CD14-positive monocyte (primary cell): ENCODE measurements at regions not wholly inside any gene's neighbourhood (a gene's known extent, or its start where the extent isn't known, plus 50 kb on each side); places are given as distances from the start of the nearest gene placed in this dataset.

Experiments used
- DNase-seq, 3 donors: peaks; one replicate each; pipeline ENCODE4 v3.0.0-alpha.2; 2011 to 2022
- H2AFZ ChIP-seq: 2 replicates; pipeline ENCODE4 v1.6.0; 2012; ENCODE audit warnings: mild to moderate bottlenecking, low read depth, low read length, inconsistent platforms; ENCODE audit not compliant: insufficient read depth, poor library complexity, severe bottlenecking
- H3K27ac ChIP-seq, 2 donors: 1 replicate in 1 of 2; 2 replicates in 1 of 2; pipeline ENCODE4 v1.5.1; 2012 to 2013; ENCODE audit warnings: low read length in 2 of 2, control low read depth in 1 of 2, inconsistent platforms in 1 of 2, low read depth in 1 of 2, mild to moderate bottlenecking in 1 of 2
- H3K27me3 ChIP-seq, 2 donors: one replicate each; pipeline versions ENCODE4 v1.6.0 to v1.6.1; 2011 to 2013; ENCODE audit warnings: low read length in 2 of 2; ENCODE audit not compliant: control insufficient read depth in 2 of 2, insufficient read depth in 2 of 2
- H3K36me3 ChIP-seq, 2 donors: replicated peaks in 1 of 2; 1 replicate in 1 of 2; 2 replicates in 1 of 2; pipeline versions ENCODE4 v1.5.1 to v1.6.1; 2012 to 2013; ENCODE audit warnings: low read length in 2 of 2, control low read depth in 1 of 2, inconsistent platforms in 1 of 2, mild to moderate bottlenecking in 1 of 2; ENCODE audit not compliant: insufficient read depth in 2 of 2, control insufficient read depth in 1 of 2
- H3K4me1 ChIP-seq, 2 donors: 1 replicate in 1 of 2; 2 replicates in 1 of 2; pipeline versions ENCODE4 v1.5.1 to v1.6.1; 2012 to 2013; ENCODE audit warnings: low read length in 2 of 2, control low read depth in 1 of 2, inconsistent platforms in 1 of 2, mild to moderate bottlenecking in 1 of 2, moderate library complexity in 1 of 2; ENCODE audit not compliant: insufficient read depth in 2 of 2, control insufficient read depth in 1 of 2
- H3K4me2 ChIP-seq: replicated peaks from 2 replicates; pipeline ENCODE3; 2012; ENCODE audit warnings: low read length, moderate library complexity, mild to moderate bottlenecking; ENCODE audit not compliant: poor library complexity, severe bottlenecking; ENCODE audit errors: extremely low read depth
- H3K4me3 ChIP-seq, 3 experiments: fragments of 200-600 bp in 1 of 3; sonication (generic) in 1 of 3; replicated peaks in 1 of 3; 1 replicate in 2 of 3; 2 replicates in 1 of 3; pipeline ENCODE4 v1.5.1; 2011 to 2013; ENCODE audit warnings: low read length in 3 of 3, mild to moderate bottlenecking in 3 of 3, control low read depth in 2 of 3, low read depth in 2 of 3, inconsistent platforms in 1 of 3, moderate library complexity in 1 of 3
- H3K79me2 ChIP-seq: 2 replicates; pipeline ENCODE4 v1.6.0; 2012; ENCODE audit warnings: mild to moderate bottlenecking, control low read depth, inconsistent platforms, low read length, moderate library complexity; ENCODE audit not compliant: insufficient read depth
- H3K9ac ChIP-seq: 2 replicates; pipeline ENCODE4 v1.6.0; 2017; ENCODE audit warnings: low read length, mild to moderate bottlenecking; ENCODE audit not compliant: insufficient read depth, poor library complexity, severe bottlenecking
- H3K9me3 ChIP-seq, 2 donors: replicated peaks in 1 of 2; 1 replicate in 1 of 2; 2 replicates in 1 of 2; pipeline versions ENCODE4 v1.5.1 to v1.6.1; 2012 to 2013; ENCODE audit warnings: low read length in 2 of 2, control low read depth in 1 of 2; ENCODE audit not compliant: control insufficient read depth in 1 of 2, insufficient read depth in 1 of 2
- H4K20me1 ChIP-seq: 2 replicates; pipeline ENCODE4 v1.6.0; 2012; ENCODE audit warnings: mild to moderate bottlenecking, low read length, control low read depth, moderate library complexity; ENCODE audit not compliant: insufficient read depth
- H3K27ac Mint-ChIP-seq, 7 donors: one replicate each; pipeline ENCODE4 v1.8.0; 2020; ENCODE audit warnings: mild to moderate bottlenecking in 7 of 7, mixed read lengths in 7 of 7, moderate library complexity in 6 of 7, inconsistent platforms in 2 of 7
- H3K27me3 Mint-ChIP-seq, 3 donors: one replicate each; pipeline ENCODE4 v1.8.0; 2021 to 2022; ENCODE audit warnings: low read depth in 3 of 3, mild to moderate bottlenecking in 3 of 3, mixed read lengths in 3 of 3, moderate library complexity in 3 of 3, inconsistent platforms in 1 of 3
- H3K36me3 Mint-ChIP-seq, 2 donors: one replicate each; pipeline ENCODE4 v1.8.0; 2020; ENCODE audit warnings: mixed read lengths in 2 of 2, inconsistent platforms in 1 of 2, mild to moderate bottlenecking in 1 of 2
- H3K4me1 Mint-ChIP-seq: one replicate; pipeline ENCODE4 v1.8.0; 2020; ENCODE audit warnings: mild to moderate bottlenecking, mixed read lengths
- H3K4me3 Mint-ChIP-seq, 2 donors: one replicate each; pipeline ENCODE4 v1.8.0; 2020; ENCODE audit warnings: mild to moderate bottlenecking in 2 of 2, mixed read lengths in 2 of 2, moderate library complexity in 1 of 2
- H3K9me3 Mint-ChIP-seq, 7 donors: one replicate each; pipeline ENCODE4 v1.8.0; 2020 to 2022; ENCODE audit warnings: mixed read lengths in 7 of 7, mild to moderate bottlenecking in 6 of 7, moderate library complexity in 6 of 7, inconsistent platforms in 2 of 7
- CTCF ChIP-seq: fragments of 200-600 bp; IDR thresholded peaks from one replicate; pipeline ENCODE4 v1.8.0; 2022; ENCODE audit warnings: antibody characterized with exemption, mild to moderate bottlenecking
- WGBS: methylation state at CpG from one replicate; pipeline ENCODE4 v1.1.5; 2013; ENCODE audit warnings: missing lambda C conversion rate; ENCODE audit not compliant: insufficient coverage; 5-methylcytosine and 5-hydroxymethylcytosine counted together
- intact Hi-C, 2 donors: fragments of 100-400 bp; cut with micrococcal nuclease; formaldehyde crosslinking; loops; one replicate each; pipeline versions ENCODE4 v1.15.0 to v1.15.1; 2023

- Histone ChIP-seq H2AFZ (no peak overlapping the region), H3K27ac (no peak overlapping the region), H4K20me1 (no peaks in the 10 kb centered on the region), H3K27me3 (no peaks in the 10 kb centered on the region), H3K36me3 (no peaks in the 10 kb centered on the region), H3K4me2 (no peak overlapping the region), H3K79me2 (no peaks in the 10 kb centered on the region), H3K4me1 (no peaks in the 10 kb centered on the region), H3K9ac (no peak overlapping the region), H3K9me3 (peaks cover 3 to 7% of the 10 kb centered on the region in 2 donors), H3K4me3 (no peak overlapping the region)
- peaks cover 0 to 1% (median 0%) of the 10 kb centered on the region in 3 donors for H3K27me3 Mint-ChIP-seq
- no peaks in the 10 kb centered on the region for H3K36me3 Mint-ChIP-seq
- intact Hi-C loops = no loop called here
- no peak overlapping the region for H3K4me3 Mint-ChIP-seq
- TF ChIP-seq CTCF = no peak
- DNase-seq = no peak
- WGBS = 80% methylated on average over 1 of the region's 2 CpGs
- no peaks in the 10 kb centered on the region for H3K4me1 Mint-ChIP-seq
- no peak overlapping the region for H3K27ac Mint-ChIP-seq
- H3K9me3 Mint-ChIP-seq = peaks cover 5 to 15% (median 9%) of the 10 kb centered on the region in 7 donors
Observed at GRCh38 chr13:22629374-22629773, 551.4 kb upstream of the SGCG start.

- Histone ChIP-seq H3K27me3 (no peaks in the 10 kb centered on the region), H3K4me3 (no peak overlapping the region), H3K27ac (no peak overlapping the region), H3K9ac (no peak overlapping the region), H4K20me1 (no peaks in the 10 kb centered on the region), H3K9me3 (peaks cover 25 to 50% of the 10 kb centered on the region in 2 donors), H3K4me1 (no peaks in the 10 kb centered on the region), H3K79me2 (no peaks in the 10 kb centered on the region), H3K4me2 (no peak overlapping the region), H3K36me3 (no peaks in the 10 kb centered on the region), H2AFZ (no peak overlapping the region)
- 88% methylated on average over 5 of the region's 8 CpGs for WGBS
- no peaks in the 10 kb centered on the region for H3K27me3 Mint-ChIP-seq
- DNase-seq = no peak
- intact Hi-C loops = no loop called here
- H3K27ac Mint-ChIP-seq = no peak overlapping the region
- TF ChIP-seq CTCF = no peak
- peaks cover 10 to 29% (median 15%) of the 10 kb centered on the region in 7 donors for H3K9me3 Mint-ChIP-seq
- no peaks in the 10 kb centered on the region for H3K36me3 Mint-ChIP-seq
- no peak overlapping the region for H3K4me3 Mint-ChIP-seq
- H3K4me1 Mint-ChIP-seq = no peaks in the 10 kb centered on the region
Observed at GRCh38 chr13:22642088-22642487, 538.7 kb upstream of the SGCG start.
